CD8-positive, alpha-beta memory T cell (primary cell): ENCODE measurements at regions not wholly inside any gene's neighbourhood (a gene's known extent, or its start where the extent isn't known, plus 50 kb on each side); places are given as distances from the start of the nearest gene placed in this dataset.

Experiments
- CTCF ChIA-PET: fragments of 350-600 bp; sonication (Branson Sonifier 250); formaldehyde crosslinking; loops from one replicate; lab custom pipeline; 2021; ENCODE audit warnings: antibody characterized with exemption; lab: Charles Lee
- POLR2A ChIA-PET: fragments of 350-600 bp; sonication (Branson Sonifier 250); formaldehyde crosslinking; loops from one replicate; lab custom pipeline; 2021; ENCODE audit warnings: antibody characterized with exemption; lab: Charles Lee
- DNase-seq, 5 donors: peaks; one replicate each; pipeline versions ENCODE4 v3.0.0 to v3.0.0-alpha.2; 2020 to 2022; ENCODE audit warnings: mixed read lengths in 1 of 5
- H3K27ac ChIP-seq: one replicate; pipeline ENCODE4 v1.7.0; 2013; ENCODE audit warnings: low read depth, mild to moderate bottlenecking, low read length, moderate library complexity
- H3K27me3 ChIP-seq: 2 replicates; pipeline ENCODE4 v1.7.0; 2013; ENCODE audit warnings: low read length, mild to moderate bottlenecking; ENCODE audit not compliant: insufficient read depth, poor library complexity, severe bottlenecking
- H3K36me3 ChIP-seq: 2 replicates; pipeline ENCODE4 v1.7.0; 2013; ENCODE audit warnings: mild to moderate bottlenecking, low read length, moderate library complexity; ENCODE audit not compliant: insufficient read depth
- H3K4me1 ChIP-seq: 2 replicates; pipeline ENCODE4 v1.7.0; 2013; ENCODE audit warnings: mild to moderate bottlenecking, low read length, moderate library complexity; ENCODE audit not compliant: insufficient read depth
- H3K4me3 ChIP-seq: 2 replicates; pipeline ENCODE4 v1.7.0; 2013; ENCODE audit warnings: mild to moderate bottlenecking, low read length
- H3K9me3 ChIP-seq: 2 replicates; pipeline ENCODE4 v1.7.0; 2013; ENCODE audit warnings: mild to moderate bottlenecking, low read length
- H3K27ac Mint-ChIP-seq, 8 donors: one replicate each; pipeline ENCODE4 v1.8.0; 2020 to 2021; ENCODE audit warnings: mixed read lengths in 8 of 8, mild to moderate bottlenecking in 6 of 8, inconsistent platforms in 3 of 8, moderate library complexity in 3 of 8
- H3K27me3 Mint-ChIP-seq, 2 donors: one replicate each; pipeline ENCODE4 v1.8.0; 2020 to 2021; ENCODE audit warnings: mixed read lengths in 2 of 2, mild to moderate bottlenecking in 1 of 2, moderate library complexity in 1 of 2
- H3K36me3 Mint-ChIP-seq, 3 donors: one replicate each; pipeline ENCODE4 v1.8.0; 2020 to 2021; ENCODE audit warnings: mixed read lengths in 3 of 3, inconsistent platforms in 1 of 3, mild to moderate bottlenecking in 1 of 3
- H3K4me1 Mint-ChIP-seq, 3 donors: one replicate each; pipeline ENCODE4 v1.8.0; 2020 to 2021; ENCODE audit warnings: mixed read lengths in 3 of 3, inconsistent platforms in 1 of 3, mild to moderate bottlenecking in 1 of 3
- H3K4me3 Mint-ChIP-seq, 7 donors: one replicate each; pipeline ENCODE4 v1.8.0; 2020 to 2021; ENCODE audit warnings: mixed read lengths in 7 of 7, mild to moderate bottlenecking in 6 of 7, moderate library complexity in 4 of 7, inconsistent platforms in 2 of 7
- H3K9me3 Mint-ChIP-seq, 5 donors: one replicate each; pipeline ENCODE4 v1.8.0; 2020 to 2022; ENCODE audit warnings: mixed read lengths in 5 of 5, mild to moderate bottlenecking in 3 of 5, moderate library complexity in 2 of 5, inconsistent platforms in 1 of 5

GRCh38 chrX:34401411-34401810, 255.7 kb downstream of the TMEM47 start:
- H3K4me1 Mint-ChIP-seq = no peaks in the 10 kb centered on the region
- DNase-seq = no peak
- Histone ChIP-seq H3K4me3 (no peak overlapping the region), H3K27ac (no peak overlapping the region), H3K9me3 (no peaks in the 10 kb centered on the region), H3K27me3 (no peaks in the 10 kb centered on the region), H3K36me3 (no peaks in the 10 kb centered on the region), H3K4me1 (no peaks in the 10 kb centered on the region)
- H3K27ac Mint-ChIP-seq = no peak overlapping the region
- H3K9me3 Mint-ChIP-seq = peaks cover 0 to 8% (median 4%) of the 10 kb centered on the region in 5 donors
- peaks cover 0 to 6% of the 10 kb centered on the region in 2 donors for H3K27me3 Mint-ChIP-seq
- ChIA-PET CTCF (no interaction called here), POLR2A (no interaction called here)
- no peaks in the 10 kb centered on the region for H3K36me3 Mint-ChIP-seq
- H3K4me3 Mint-ChIP-seq = no peak overlapping the region

- no peaks in the 10 kb centered on the region for H3K9me3 ChIP-seq
- Mint-ChIP-seq H3K27ac (no peak overlapping the region), H3K27me3 (peaks cover 0 to 2% of the 10 kb centered on the region in 2 donors), H3K9me3 (peaks cover 0 to 4% (median 3%) of the 10 kb centered on the region in 5 donors), H3K36me3 (no peaks in the 10 kb centered on the region), H3K4me3 (no peak overlapping the region), H3K4me1 (no peaks in the 10 kb centered on the region)
- ChIA-PET CTCF (no interaction called here), POLR2A (no interaction called here)
- H3K27ac ChIP-seq = no peak overlapping the region
- H3K27me3 ChIP-seq = no peaks in the 10 kb centered on the region
- DNase-seq = no peak
- H3K4me3 ChIP-seq = no peak overlapping the region
- H3K4me1 ChIP-seq = no peaks in the 10 kb centered on the region
- H3K36me3 ChIP-seq = no peaks in the 10 kb centered on the region
Observed at GRCh38 chrX:34382416-34382815, 250.3 kb upstream of the FAM47A start.

- Mint-ChIP-seq H3K9me3 (peaks cover 2 to 4% (median 3%) of the 10 kb centered on the region in 5 donors), H3K27me3 (peaks cover 0 to 2% of the 10 kb centered on the region in 2 donors), H3K4me3 (no peak overlapping the region), H3K36me3 (no peaks in the 10 kb centered on the region), H3K27ac (no peak overlapping the region), H3K4me1 (no peaks in the 10 kb centered on the region)
- Histone ChIP-seq H3K27me3 (no peaks in the 10 kb centered on the region), H3K4me3 (no peak overlapping the region), H3K36me3 (no peaks in the 10 kb centered on the region), H3K27ac (no peak overlapping the region), H3K9me3 (no peaks in the 10 kb centered on the region), H3K4me1 (no peaks in the 10 kb centered on the region)
- DNase-seq = no peak
- ChIA-PET CTCF (no interaction called here), POLR2A (no interaction called here)
Observed at GRCh38 chrX:34381241-34381640, 249.1 kb upstream of the FAM47A start.

GRCh38 chrX:34379891-34380290, 247.8 kb upstream of the FAM47A start:
- H3K27ac Mint-ChIP-seq = no peak overlapping the region
- POLR2A ChIA-PET = no interaction called here

GRCh38 chrX:34377645-34378044, 245.5 kb upstream of the FAM47A start:
- Mint-ChIP-seq H3K27me3 (peaks cover 0 to 2% of the 10 kb centered on the region in 2 donors), H3K9me3 (peaks cover 0 to 7% (median 3%) of the 10 kb centered on the region in 5 donors), H3K36me3 (no peaks in the 10 kb centered on the region), H3K4me3 (no peak overlapping the region), H3K27ac (no peak overlapping the region), H3K4me1 (no peaks in the 10 kb centered on the region)
- H3K9me3 ChIP-seq = no peaks in the 10 kb centered on the region
- H3K36me3 ChIP-seq = no peaks in the 10 kb centered on the region
- no peak overlapping the region for H3K4me3 ChIP-seq
- no peaks in the 10 kb centered on the region for H3K4me1 ChIP-seq
- POLR2A ChIA-PET = no interaction called here
- CTCF ChIA-PET = no interaction called here
- H3K27me3 ChIP-seq = no peaks in the 10 kb centered on the region
- H3K27ac ChIP-seq = no peak overlapping the region
- no peak for DNase-seq

More at GRCh38 chrX:34379891-34380290, 247.8 kb upstream of the FAM47A start:
- Histone ChIP-seq H3K27ac (no peak overlapping the region), H3K27me3 (no peaks in the 10 kb centered on the region), H3K36me3 (no peaks in the 10 kb centered on the region), H3K4me3 (no peak overlapping the region), H3K4me1 (no peaks in the 10 kb centered on the region), H3K9me3 (no peaks in the 10 kb centered on the region)
- Mint-ChIP-seq H3K9me3 (peaks cover 2 to 7% (median 3%) of the 10 kb centered on the region in 5 donors), H3K36me3 (no peaks in the 10 kb centered on the region), H3K4me3 (no peak overlapping the region), H3K4me1 (no peaks in the 10 kb centered on the region), H3K27me3 (peaks cover 0 to 2% of the 10 kb centered on the region in 2 donors)
- DNase-seq = no peak
- CTCF ChIA-PET = no interaction called here

GRCh38 chrX:34371754-34372153, 239.6 kb upstream of the FAM47A start:
- peaks cover 0 to 8% (median 4%) of the 10 kb centered on the region in 5 donors for H3K9me3 Mint-ChIP-seq
- H3K4me3 Mint-ChIP-seq = no peak overlapping the region
- Histone ChIP-seq H3K36me3 (no peaks in the 10 kb centered on the region), H3K4me1 (no peaks in the 10 kb centered on the region), H3K9me3 (no peaks in the 10 kb centered on the region), H3K27ac (no peak overlapping the region), H3K4me3 (no peak overlapping the region), H3K27me3 (no peaks in the 10 kb centered on the region)
- POLR2A ChIA-PET = no interaction called here
- no peaks in the 10 kb centered on the region for H3K4me1 Mint-ChIP-seq
- CTCF ChIA-PET = no interaction called here
- no peak overlapping the region for H3K27ac Mint-ChIP-seq
- H3K27me3 Mint-ChIP-seq = peaks cover 0 to 2% of the 10 kb centered on the region in 2 donors
- H3K36me3 Mint-ChIP-seq = no peaks in the 10 kb centered on the region
- no peak for DNase-seq

GRCh38 chrX:34365471-34365870, 233.4 kb upstream of the FAM47A start:
- POLR2A ChIA-PET = no interaction called here
- Histone ChIP-seq H3K9me3 (no peaks in the 10 kb centered on the region), H3K4me3 (no peak overlapping the region), H3K36me3 (no peaks in the 10 kb centered on the region), H3K27ac (no peak overlapping the region), H3K27me3 (no peaks in the 10 kb centered on the region), H3K4me1 (no peaks in the 10 kb centered on the region)
- Mint-ChIP-seq H3K27ac (no peak overlapping the region), H3K4me1 (no peaks in the 10 kb centered on the region), H3K27me3 (peaks cover 0 to 2% of the 10 kb centered on the region in 2 donors), H3K36me3 (no peaks in the 10 kb centered on the region), H3K9me3 (peaks cover 0 to 4% (median 2%) of the 10 kb centered on the region in 5 donors), H3K4me3 (no peak overlapping the region)
- DNase-seq = no peak
- CTCF ChIA-PET = no interaction called here

GRCh38 chrX:34350561-34351335, 218.6 kb upstream of the FAM47A start:
- Histone ChIP-seq H3K4me1 (no peaks in the 10 kb centered on the region), H3K4me3 (no peak overlapping the region), H3K9me3 (no peaks in the 10 kb centered on the region), H3K36me3 (no peaks in the 10 kb centered on the region), H3K27ac (no peak overlapping the region), H3K27me3 (no peaks in the 10 kb centered on the region)
- DNase-seq = no peak
- H3K4me1 Mint-ChIP-seq = no peaks in the 10 kb centered on the region
- H3K4me3 Mint-ChIP-seq = no peak overlapping the region
- H3K9me3 Mint-ChIP-seq = peaks cover 0 to 11% (median 8%) of the 10 kb centered on the region in 5 donors
- H3K27ac Mint-ChIP-seq = no peak overlapping the region
- H3K27me3 Mint-ChIP-seq = no peaks in the 10 kb centered on the region
- H3K36me3 Mint-ChIP-seq = no peaks in the 10 kb centered on the region
- CTCF ChIA-PET = no interaction called here
- POLR2A ChIA-PET = no interaction called here
